ENCODE measurements at regions not wholly inside any gene's neighbourhood (a gene's known extent, or its start where the extent isn't known, plus 50 kb on each side); places are given as distances from the start of the nearest gene placed in this dataset.

- Histone ChIP-seq H3K4me3 (ENCODE audit: low read depth in 1 of 5, low read length in 5 of 5) (no peak overlapping the region), H3K9me3 (ENCODE audit: control insufficient read depth in 5 of 5, low read length in 5 of 5) (no peaks in the 10 kb centered on the region), H3K9ac (ENCODE audit: low read length in 5 of 5) (no peak overlapping the region), H3K27ac (ENCODE audit: low read depth, low read length) (no peak overlapping the region), H3K27me3 (ENCODE audit: control insufficient read depth in 5 of 5, insufficient read depth in 4 of 5, low read length in 5 of 5) (no peaks in the 10 kb centered on the region), H3K36me3 (ENCODE audit: control insufficient read depth in 5 of 5, insufficient read depth in 5 of 5, low read length in 5 of 5) (no peaks in the 10 kb centered on the region), H3K4me1 (ENCODE audit: control insufficient read depth in 5 of 5, insufficient read depth in 5 of 5, low read length in 5 of 5) (peaks cover 0 to 4% (median 0%) of the 10 kb centered on the region in 5 donors)
Observed at GRCh38 chr14:34025325-34026017, 74.6 kb upstream of the EGLN3 start.

DNA sequence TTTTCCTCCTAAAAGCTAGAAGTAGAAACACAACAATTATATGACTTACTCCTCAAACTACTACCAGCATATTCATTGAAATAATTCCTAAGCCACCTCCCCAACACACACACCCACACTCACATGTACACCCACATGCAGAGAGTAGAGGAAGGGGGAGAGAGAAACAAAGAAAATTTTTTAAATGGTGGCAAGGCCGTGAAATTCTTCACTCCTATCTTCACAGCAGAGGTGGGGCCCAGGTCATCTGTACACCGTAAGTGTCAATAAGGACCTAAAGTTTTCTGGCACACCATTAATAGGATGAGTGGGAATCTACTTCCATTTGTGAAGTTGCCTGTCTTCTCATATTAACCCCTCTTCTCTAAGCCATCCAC lies 73.9 kb upstream of the EGLN3 start:
- peaks cover 0 to 7% (median 0%) of the 10 kb centered on the region in 5 donors for H3K4me1 ChIP-seq (ENCODE audit: control insufficient read depth in 5 of 5, insufficient read depth in 5 of 5, low read length in 5 of 5)
- no peaks in the 10 kb centered on the region for H3K9me3 ChIP-seq (ENCODE audit: control insufficient read depth in 5 of 5, low read length in 5 of 5)
- no peaks in the 10 kb centered on the region for H3K27me3 ChIP-seq (ENCODE audit: control insufficient read depth in 5 of 5, insufficient read depth in 4 of 5, low read length in 5 of 5)
- no peaks in the 10 kb centered on the region for H3K36me3 ChIP-seq (ENCODE audit: control insufficient read depth in 5 of 5, insufficient read depth in 5 of 5, low read length in 5 of 5)
- no peak overlapping the region for H3K27ac ChIP-seq (ENCODE audit: low read depth, low read length)
- no peak overlapping the region for H3K4me3 ChIP-seq (ENCODE audit: low read depth in 1 of 5, low read length in 5 of 5)
- no peak overlapping the region for H3K9ac ChIP-seq (ENCODE audit: low read length in 5 of 5)

- Histone ChIP-seq H3K27ac (ENCODE audit: low read depth, low read length) (no peak overlapping the region), H3K36me3 (ENCODE audit: control insufficient read depth in 5 of 5, insufficient read depth in 5 of 5, low read length in 5 of 5) (no peaks in the 10 kb centered on the region), H3K4me1 (ENCODE audit: control insufficient read depth in 5 of 5, insufficient read depth in 5 of 5, low read length in 5 of 5) (peaks cover 0 to 5% (median 2%) of the 10 kb centered on the region in 5 donors), H3K9ac (ENCODE audit: low read length in 5 of 5) (no peak overlapping the region), H3K9me3 (ENCODE audit: control insufficient read depth in 5 of 5, low read length in 5 of 5) (no peaks in the 10 kb centered on the region), H3K4me3 (ENCODE audit: low read depth in 1 of 5, low read length in 5 of 5) (no peak overlapping the region), H3K27me3 (ENCODE audit: control insufficient read depth in 5 of 5, insufficient read depth in 4 of 5, low read length in 5 of 5) (no peaks in the 10 kb centered on the region)
Observed at GRCh38 chr14:34023824-34024767, 73.2 kb upstream of the EGLN3 start.

- Histone ChIP-seq H3K27ac (ENCODE audit: low read depth, low read length) (no peak overlapping the region), H3K9ac (ENCODE audit: low read length in 5 of 5) (no peak overlapping the region), H3K4me1 (ENCODE audit: control insufficient read depth in 5 of 5, insufficient read depth in 5 of 5, low read length in 5 of 5) (peaks cover 0 to 10% (median 8%) of the 10 kb centered on the region in 5 donors), H3K36me3 (ENCODE audit: control insufficient read depth in 5 of 5, insufficient read depth in 5 of 5, low read length in 5 of 5) (no peaks in the 10 kb centered on the region), H3K9me3 (ENCODE audit: control insufficient read depth in 5 of 5, low read length in 5 of 5) (no peaks in the 10 kb centered on the region), H3K27me3 (ENCODE audit: control insufficient read depth in 5 of 5, insufficient read depth in 4 of 5, low read length in 5 of 5) (no peaks in the 10 kb centered on the region), H3K4me3 (ENCODE audit: low read depth in 1 of 5, low read length in 5 of 5) (no peak overlapping the region)
Observed at GRCh38 chr14:34021096-34021495, 70.2 kb upstream of the EGLN3 start.

DNA sequence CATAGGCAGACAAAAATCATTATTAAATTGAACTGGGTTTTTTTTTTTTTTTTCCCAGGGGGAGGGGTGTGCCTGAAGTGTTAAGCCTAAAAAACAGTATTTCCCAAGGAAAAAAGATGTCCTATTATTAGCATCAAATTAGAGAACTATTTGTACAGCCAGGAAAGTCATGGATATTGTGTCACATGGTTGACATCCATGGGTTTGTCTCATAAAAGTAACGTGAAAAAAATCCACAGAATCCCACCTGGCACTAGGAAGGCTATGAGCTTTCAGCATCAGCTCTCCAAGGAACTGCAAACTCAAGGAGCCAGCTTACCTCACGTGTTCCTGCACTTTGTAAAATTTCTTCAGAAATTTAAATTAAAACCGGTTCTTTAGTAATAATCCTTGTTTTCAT lies 69.1 kb upstream of the EGLN3 start:
- no peak overlapping the region for H3K4me3 ChIP-seq (ENCODE audit: low read depth in 1 of 5, low read length in 5 of 5)
- H3K9ac ChIP-seq (ENCODE audit: low read length in 5 of 5) = no peak overlapping the region
- no peaks in the 10 kb centered on the region for H3K27me3 ChIP-seq (ENCODE audit: control insufficient read depth in 5 of 5, insufficient read depth in 4 of 5, low read length in 5 of 5)
- H3K27ac ChIP-seq (ENCODE audit: low read depth, low read length) = no peak overlapping the region
- peaks cover 0 to 10% (median 8%) of the 10 kb centered on the region in 5 donors for H3K4me1 ChIP-seq (ENCODE audit: control insufficient read depth in 5 of 5, insufficient read depth in 5 of 5, low read length in 5 of 5)
- no peaks in the 10 kb centered on the region for H3K9me3 ChIP-seq (ENCODE audit: control insufficient read depth in 5 of 5, low read length in 5 of 5)
- H3K36me3 ChIP-seq (ENCODE audit: control insufficient read depth in 5 of 5, insufficient read depth in 5 of 5, low read length in 5 of 5) = no peaks in the 10 kb centered on the region

DNA sequence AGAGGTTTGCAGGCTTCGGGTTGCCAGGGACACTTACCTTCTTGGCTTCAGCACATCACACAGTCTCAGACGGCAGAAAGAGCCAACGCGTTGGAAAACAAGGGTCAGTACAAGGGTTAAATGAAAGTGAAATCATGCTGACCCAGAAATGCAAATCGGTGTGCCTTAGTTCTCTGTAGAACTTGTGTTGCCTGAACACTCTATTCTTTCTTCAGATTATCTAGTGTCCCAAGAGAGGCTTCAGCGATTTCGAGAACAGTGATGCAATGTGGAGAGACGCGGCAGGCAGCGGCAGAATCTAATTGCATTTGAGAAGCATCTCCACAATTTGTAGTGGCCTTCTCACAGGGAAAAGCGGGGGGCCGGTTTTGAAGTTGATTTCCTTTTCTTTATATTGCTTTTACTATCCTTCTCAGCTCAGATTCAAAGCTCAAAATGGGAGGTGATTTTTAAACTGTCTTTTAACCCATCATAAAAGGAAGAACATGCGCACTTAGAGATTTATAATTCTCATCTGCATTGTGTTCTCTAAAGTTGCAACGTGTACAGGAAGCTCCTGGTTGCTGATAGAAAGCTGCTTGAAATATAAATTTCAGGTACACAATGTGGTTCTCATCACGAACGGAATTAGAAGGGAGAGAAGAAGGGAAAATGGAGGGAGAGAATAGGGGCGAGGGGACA lies 67.8 kb upstream of the EGLN3 start:
- peaks cover 0 to 14% (median 8%) of the 10 kb centered on the region in 5 donors for H3K4me1 ChIP-seq (ENCODE audit: control insufficient read depth in 5 of 5, insufficient read depth in 5 of 5, low read length in 5 of 5)
- H3K36me3 ChIP-seq (ENCODE audit: control insufficient read depth in 5 of 5, insufficient read depth in 5 of 5, low read length in 5 of 5) = no peaks in the 10 kb centered on the region
- H3K4me3 ChIP-seq (ENCODE audit: low read depth in 1 of 5, low read length in 5 of 5) = peak overlapping the region in 3 of 5 donors; percentile 27 to 34 (median 32)
- H3K9ac ChIP-seq (ENCODE audit: low read length in 5 of 5) = no peak overlapping the region
- H3K27ac ChIP-seq (ENCODE audit: low read depth, low read length) = no peak overlapping the region
- no peaks in the 10 kb centered on the region for H3K27me3 ChIP-seq (ENCODE audit: control insufficient read depth in 5 of 5, insufficient read depth in 4 of 5, low read length in 5 of 5)
- H3K9me3 ChIP-seq (ENCODE audit: control insufficient read depth in 5 of 5, low read length in 5 of 5) = no peaks in the 10 kb centered on the region

GRCh38 chr14:34018125-34018524 lies 67.3 kb upstream of the EGLN3 start:
- Histone ChIP-seq H3K4me3 (ENCODE audit: low read depth in 1 of 5, low read length in 5 of 5) (peak overlapping the region in 2 of 5 donors; percentile 27 to 34), H3K9ac (ENCODE audit: low read length in 5 of 5) (no peak overlapping the region), H3K36me3 (ENCODE audit: control insufficient read depth in 5 of 5, insufficient read depth in 5 of 5, low read length in 5 of 5) (no peaks in the 10 kb centered on the region), H3K4me1 (ENCODE audit: control insufficient read depth in 5 of 5, insufficient read depth in 5 of 5, low read length in 5 of 5) (peaks cover 0 to 14% (median 8%) of the 10 kb centered on the region in 5 donors), H3K27me3 (ENCODE audit: control insufficient read depth in 5 of 5, insufficient read depth in 4 of 5, low read length in 5 of 5) (no peaks in the 10 kb centered on the region), H3K9me3 (ENCODE audit: control insufficient read depth in 5 of 5, low read length in 5 of 5) (no peaks in the 10 kb centered on the region), H3K27ac (ENCODE audit: low read depth, low read length) (no peak overlapping the region)

GRCh38 chr14:34015383-34015782 lies 64.5 kb upstream of the EGLN3 start:
- no peaks in the 10 kb centered on the region for H3K27me3 ChIP-seq (ENCODE audit: control insufficient read depth in 5 of 5, insufficient read depth in 4 of 5, low read length in 5 of 5)

GRCh38 chr14:34014936-34015335 lies 64.1 kb upstream of the EGLN3 start:
- H3K36me3 ChIP-seq (ENCODE audit: control insufficient read depth in 5 of 5, insufficient read depth in 5 of 5, low read length in 5 of 5) = no peaks in the 10 kb centered on the region

More at GRCh38 chr14:34015383-34015782, 64.5 kb upstream of the EGLN3 start:
- Histone ChIP-seq H3K9me3 (ENCODE audit: control insufficient read depth in 5 of 5, low read length in 5 of 5) (no peaks in the 10 kb centered on the region), H3K9ac (ENCODE audit: low read length in 5 of 5) (no peak overlapping the region), H3K27ac (ENCODE audit: low read depth, low read length) (no peak overlapping the region), H3K4me3 (ENCODE audit: low read depth in 1 of 5, low read length in 5 of 5) (no peak overlapping the region), H3K4me1 (ENCODE audit: control insufficient read depth in 5 of 5, insufficient read depth in 5 of 5, low read length in 5 of 5) (peaks cover 0 to 14% (median 8%) of the 10 kb centered on the region in 5 donors), H3K36me3 (ENCODE audit: control insufficient read depth in 5 of 5, insufficient read depth in 5 of 5, low read length in 5 of 5) (no peaks in the 10 kb centered on the region)

DNA sequence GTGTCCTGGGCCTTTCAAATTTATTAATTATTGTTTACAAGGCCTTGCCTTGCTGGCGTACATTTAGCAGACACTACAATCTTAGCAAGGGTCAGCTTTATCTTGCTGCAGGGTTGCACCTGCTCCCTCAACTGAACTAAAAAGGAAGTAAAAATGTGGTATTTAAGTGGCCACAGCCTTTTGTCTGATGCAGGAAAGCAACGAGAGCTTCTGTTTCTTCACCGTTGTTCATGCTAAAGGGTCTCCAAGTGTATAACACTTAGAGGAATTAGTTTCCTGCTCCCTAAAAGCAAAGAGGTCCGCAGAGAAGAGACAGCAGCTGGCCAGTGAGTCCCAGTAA lies 62.8 kb upstream of the EGLN3 start:
- Histone ChIP-seq H3K27me3 (ENCODE audit: control insufficient read depth in 5 of 5, insufficient read depth in 4 of 5, low read length in 5 of 5) (no peaks in the 10 kb centered on the region), H3K9me3 (ENCODE audit: control insufficient read depth in 5 of 5, low read length in 5 of 5) (no peaks in the 10 kb centered on the region), H3K4me1 (ENCODE audit: control insufficient read depth in 5 of 5, insufficient read depth in 5 of 5, low read length in 5 of 5) (peaks cover 0 to 9% (median 4%) of the 10 kb centered on the region in 5 donors), H3K27ac (ENCODE audit: low read depth, low read length) (no peak overlapping the region), H3K36me3 (ENCODE audit: control insufficient read depth in 5 of 5, insufficient read depth in 5 of 5, low read length in 5 of 5) (no peaks in the 10 kb centered on the region), H3K9ac (ENCODE audit: low read length in 5 of 5) (no peak overlapping the region), H3K4me3 (ENCODE audit: low read depth in 1 of 5, low read length in 5 of 5) (no peak overlapping the region)

More at GRCh38 chr14:34014936-34015335, 64.1 kb upstream of the EGLN3 start:
- Histone ChIP-seq H3K4me1 (ENCODE audit: control insufficient read depth in 5 of 5, insufficient read depth in 5 of 5, low read length in 5 of 5) (peaks cover 0 to 14% (median 8%) of the 10 kb centered on the region in 5 donors), H3K9me3 (ENCODE audit: control insufficient read depth in 5 of 5, low read length in 5 of 5) (no peaks in the 10 kb centered on the region), H3K9ac (ENCODE audit: low read length in 5 of 5) (no peak overlapping the region), H3K4me3 (ENCODE audit: low read depth in 1 of 5, low read length in 5 of 5) (no peak overlapping the region), H3K27ac (ENCODE audit: low read depth, low read length) (no peak overlapping the region), H3K27me3 (ENCODE audit: control insufficient read depth in 5 of 5, insufficient read depth in 4 of 5, low read length in 5 of 5) (no peaks in the 10 kb centered on the region)

All from subcutaneous abdominal adipose tissue (tissue), 5 donors.